Mesothelial cell of epicardium (in vitro differentiated cells): ENCODE measurements at regions not wholly inside any gene's neighbourhood (a gene's known extent, or its start where the extent isn't known, plus 50 kb on each side); places are given as distances from the start of the nearest gene placed in this dataset.

Experiments
- DNase-seq, 2 experiments: peaks; one replicate each; pipeline ENCODE4 v3.0.0; 2021; ENCODE audit warnings: low spot score in 2 of 2; ENCODE audit not compliant: unreplicated experiment in 2 of 2
- H3K27ac Mint-ChIP-seq: 2 replicates; pipeline ENCODE4 v1.8.0; 2021; ENCODE audit warnings: mixed read lengths
- H3K27me3 Mint-ChIP-seq: 2 replicates; pipeline ENCODE4 v1.8.0; 2021; ENCODE audit warnings: low read depth, mixed read lengths
- H3K36me3 Mint-ChIP-seq: 2 replicates; pipeline ENCODE4 v1.8.0; 2021; ENCODE audit warnings: mixed read lengths
- H3K4me1 Mint-ChIP-seq: 2 replicates; pipeline ENCODE4 v1.8.0; 2021; ENCODE audit warnings: mixed read lengths
- H3K4me3 Mint-ChIP-seq: 2 replicates; pipeline ENCODE4 v1.8.0; 2021; ENCODE audit warnings: mild to moderate bottlenecking, moderate library complexity, mixed read lengths
- H3K9me3 Mint-ChIP-seq: 2 replicates; pipeline ENCODE4 v1.8.0; 2021; ENCODE audit warnings: mixed read lengths
- TF ChIP-seq, protein P1 (sequence below): fragments of 200-600 bp; sonication (generic); IDR thresholded peaks from one replicate; pipeline ENCODE4 v1.5.0; 2021; ENCODE audit warnings: antibody characterized with exemption; ENCODE audit not compliant: unreplicated experiment

DNA sequence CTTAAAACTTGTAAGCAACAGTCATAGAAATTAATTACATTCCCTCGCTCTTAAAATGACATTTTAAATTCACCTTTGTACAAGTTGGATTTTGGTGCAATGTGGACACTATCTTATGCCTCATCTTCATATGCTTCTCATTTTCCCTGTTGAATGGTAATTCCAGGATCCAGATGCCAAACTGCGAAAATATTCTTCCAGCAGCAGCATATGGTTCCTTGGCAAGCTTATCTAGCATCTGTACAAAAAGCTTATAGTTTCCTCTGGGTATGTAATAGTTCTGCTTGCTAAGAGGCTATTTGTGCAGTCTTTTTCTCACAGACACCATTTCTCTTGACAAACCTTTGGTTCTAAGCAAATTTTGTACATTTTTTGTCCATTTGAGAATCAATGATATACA lies 2079.7 kb upstream of the AGA start:
- no peak for DNase-seq
- Mint-ChIP-seq H3K36me3 (no peaks in the 10 kb centered on the region), H3K27ac (no peak overlapping the region), H3K4me3 (no peak overlapping the region), H3K9me3 (peaks cover 8% of the 10 kb centered on the region), H3K4me1 (no peaks in the 10 kb centered on the region), H3K27me3 (no peaks in the 10 kb centered on the region)
- TF ChIP-seq, protein P1, sequence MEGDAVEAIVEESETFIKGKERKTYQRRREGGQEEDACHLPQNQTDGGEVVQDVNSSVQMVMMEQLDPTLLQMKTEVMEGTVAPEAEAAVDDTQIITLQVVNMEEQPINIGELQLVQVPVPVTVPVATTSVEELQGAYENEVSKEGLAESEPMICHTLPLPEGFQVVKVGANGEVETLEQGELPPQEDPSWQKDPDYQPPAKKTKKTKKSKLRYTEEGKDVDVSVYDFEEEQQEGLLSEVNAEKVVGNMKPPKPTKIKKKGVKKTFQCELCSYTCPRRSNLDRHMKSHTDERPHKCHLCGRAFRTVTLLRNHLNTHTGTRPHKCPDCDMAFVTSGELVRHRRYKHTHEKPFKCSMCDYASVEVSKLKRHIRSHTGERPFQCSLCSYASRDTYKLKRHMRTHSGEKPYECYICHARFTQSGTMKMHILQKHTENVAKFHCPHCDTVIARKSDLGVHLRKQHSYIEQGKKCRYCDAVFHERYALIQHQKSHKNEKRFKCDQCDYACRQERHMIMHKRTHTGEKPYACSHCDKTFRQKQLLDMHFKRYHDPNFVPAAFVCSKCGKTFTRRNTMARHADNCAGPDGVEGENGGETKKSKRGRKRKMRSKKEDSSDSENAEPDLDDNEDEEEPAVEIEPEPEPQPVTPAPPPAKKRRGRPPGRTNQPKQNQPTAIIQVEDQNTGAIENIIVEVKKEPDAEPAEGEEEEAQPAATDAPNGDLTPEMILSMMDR = no peak

DNA sequence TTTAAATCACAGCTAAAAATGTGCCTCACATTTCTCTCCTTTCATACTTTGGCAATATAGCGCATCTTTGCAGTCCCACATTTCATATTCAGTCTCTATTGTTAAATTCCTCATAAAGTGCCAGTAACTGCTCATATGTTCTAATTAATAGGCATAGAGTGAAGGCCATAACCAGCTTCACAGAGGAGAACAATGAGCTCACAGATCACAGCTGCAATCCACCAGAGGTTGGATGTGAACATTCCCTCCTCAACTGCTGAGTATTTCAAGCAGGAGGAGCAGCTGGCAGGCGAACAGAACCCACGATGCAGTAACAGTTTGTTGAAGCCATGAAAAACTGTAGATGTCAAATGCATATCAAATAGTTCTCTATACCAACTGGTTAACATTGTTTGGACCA lies 2088.7 kb upstream of the AGA start:
- DNase-seq = no peak
- H3K27ac Mint-ChIP-seq = no peak overlapping the region
- H3K4me3 Mint-ChIP-seq = no peak overlapping the region
- no peaks in the 10 kb centered on the region for H3K36me3 Mint-ChIP-seq
- no peaks in the 10 kb centered on the region for H3K27me3 Mint-ChIP-seq
- no peaks in the 10 kb centered on the region for H3K4me1 Mint-ChIP-seq
- peaks cover 7% of the 10 kb centered on the region for H3K9me3 Mint-ChIP-seq
- TF ChIP-seq, protein P1 = no peak

DNA sequence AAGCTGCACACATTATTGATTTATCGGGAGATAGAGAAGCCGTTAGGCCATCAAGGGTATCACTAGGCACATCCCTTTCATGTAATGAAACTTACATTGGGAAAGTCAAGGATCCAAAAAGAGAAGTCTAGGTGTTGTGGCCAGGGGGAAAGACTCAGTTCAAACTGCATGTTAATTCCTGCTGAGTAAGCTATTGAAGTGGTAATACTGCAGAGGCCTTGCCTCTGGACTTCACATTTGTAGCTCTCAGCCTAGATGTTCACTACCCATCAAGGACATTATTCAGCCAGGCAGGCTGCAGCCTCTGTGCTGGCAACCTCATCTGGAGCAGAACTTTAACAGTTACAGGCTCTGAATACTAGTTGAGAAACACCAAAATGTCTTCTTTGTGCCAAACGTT lies 2094.5 kb upstream of the AGA start:
- Mint-ChIP-seq H3K27ac (no peak overlapping the region), H3K9me3 (no peaks in the 10 kb centered on the region), H3K4me1 (no peaks in the 10 kb centered on the region), H3K27me3 (no peaks in the 10 kb centered on the region), H3K36me3 (no peaks in the 10 kb centered on the region), H3K4me3 (no peak overlapping the region)
- TF ChIP-seq, protein P1 = no peak
- DNase-seq = no peak

DNA sequence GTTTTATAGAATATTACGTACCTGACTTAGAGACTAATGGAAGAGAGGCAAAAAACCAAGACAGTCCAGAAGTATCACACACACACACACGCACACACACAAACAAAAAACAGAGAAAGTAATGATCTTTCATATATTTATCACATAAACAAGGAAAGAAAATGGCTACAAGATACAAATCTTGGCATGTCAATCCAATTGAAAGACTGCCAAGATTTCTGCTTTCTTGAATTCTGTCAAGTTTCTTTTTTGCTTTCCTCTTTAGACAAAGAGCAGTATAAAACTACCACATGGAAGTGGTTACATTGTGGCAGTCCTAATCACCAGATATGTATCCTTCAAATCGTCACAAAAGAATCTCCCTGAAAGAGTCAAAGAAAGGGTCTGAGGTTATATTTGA lies 2097.4 kb upstream of the AGA start:
- H3K4me3 Mint-ChIP-seq = no peak overlapping the region
- TF ChIP-seq, protein P1 = no peak
- H3K27ac Mint-ChIP-seq = no peak overlapping the region
- DNase-seq = no peak
- no peaks in the 10 kb centered on the region for H3K9me3 Mint-ChIP-seq
- no peaks in the 10 kb centered on the region for H3K36me3 Mint-ChIP-seq
- H3K4me1 Mint-ChIP-seq = no peaks in the 10 kb centered on the region
- no peaks in the 10 kb centered on the region for H3K27me3 Mint-ChIP-seq

DNA sequence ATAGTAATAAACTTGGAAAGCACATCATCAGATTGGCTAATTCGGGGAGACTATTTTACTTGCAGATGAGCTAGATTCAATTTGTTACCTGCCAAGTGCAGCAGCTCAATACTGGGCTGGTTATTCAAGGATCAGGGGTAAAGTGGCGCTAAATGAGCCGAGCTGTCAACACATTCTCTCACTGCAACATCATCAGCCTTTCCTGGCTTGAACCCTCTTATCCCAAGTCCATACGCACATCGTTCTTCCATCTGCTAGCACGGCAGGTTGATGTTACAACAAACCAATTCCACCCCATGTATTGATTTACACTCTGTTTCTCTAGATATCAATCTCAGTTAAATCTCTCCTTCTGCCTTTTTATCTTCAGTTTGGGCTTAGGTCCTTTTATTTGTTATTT lies 2101.5 kb upstream of the AGA start:
- TF ChIP-seq, protein P1 = no peak
- Mint-ChIP-seq H3K4me1 (no peaks in the 10 kb centered on the region), H3K9me3 (peaks cover 7% of the 10 kb centered on the region), H3K27me3 (no peaks in the 10 kb centered on the region), H3K4me3 (no peak overlapping the region), H3K36me3 (no peaks in the 10 kb centered on the region), H3K27ac (no peak overlapping the region)
- no peak for DNase-seq

DNA sequence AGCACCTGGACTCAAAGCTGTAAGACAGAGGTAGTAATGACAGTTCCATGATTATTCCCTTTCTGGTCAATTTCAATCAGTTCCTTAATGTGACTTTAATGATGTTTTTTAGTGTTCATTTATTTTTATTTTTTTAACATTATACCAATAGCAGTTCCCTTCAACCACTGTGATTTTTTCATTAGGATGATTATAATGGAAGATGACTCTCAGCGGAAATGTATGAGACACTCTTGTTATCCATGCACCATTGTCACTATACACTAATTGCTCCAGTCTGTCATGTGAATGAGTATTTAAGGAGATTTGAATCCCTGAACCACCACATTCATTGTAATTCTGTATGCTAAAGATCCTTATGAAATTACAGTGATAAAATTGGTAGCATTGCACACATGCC lies 2102.3 kb upstream of the AGA start:
- no peaks in the 10 kb centered on the region for H3K4me1 Mint-ChIP-seq
- no peaks in the 10 kb centered on the region for H3K36me3 Mint-ChIP-seq
- H3K9me3 Mint-ChIP-seq = peaks cover 7% of the 10 kb centered on the region
- DNase-seq = no peak
- no peak overlapping the region for H3K27ac Mint-ChIP-seq
- TF ChIP-seq, protein P1 = no peak
- H3K4me3 Mint-ChIP-seq = no peak overlapping the region
- H3K27me3 Mint-ChIP-seq = no peaks in the 10 kb centered on the region
